B cell (primary cell): ENCODE measurements at regions not wholly inside any gene's neighbourhood (a gene's known extent, or its start where the extent isn't known, plus 50 kb on each side); places are given as distances from the start of the nearest gene placed in this dataset.

Experiments used
- ATAC-seq: fragments of 200-7000 bp; cut with Tn5 transposase; one replicate; pipeline ENCODE4 v1.10.0; 2021; ENCODE audit warnings: low read depth, mild to moderate bottlenecking, moderate number of reproducible peaks, moderate library complexity
- CTCF ChIA-PET: fragments of 350-600 bp; sonication (Branson Sonifier 250); formaldehyde crosslinking; loops from one replicate; lab custom pipeline; 2021; ENCODE audit warnings: antibody characterized with exemption, inconsistent platforms; lab: Charles Lee
- POLR2A ChIA-PET: fragments of 350-600 bp; sonication (Branson Sonifier 250); formaldehyde crosslinking; loops from one replicate; lab custom pipeline; 2021; ENCODE audit warnings: antibody characterized with exemption; lab: Charles Lee
- DNase-seq: peaks from one replicate; pipeline ENCODE4 v3.0.0; 2013
- H2AFZ ChIP-seq: 2 replicates; pipeline ENCODE4 v1.6.1; 2012; ENCODE audit warnings: mild to moderate bottlenecking, low read depth, low read length; ENCODE audit not compliant: insufficient read depth, poor library complexity, severe bottlenecking
- H3K27ac ChIP-seq, 2 donors: 1 replicate in 1 of 2; 2 replicates in 1 of 2; pipeline ENCODE4 v1.5.1; 2012 to 2013; ENCODE audit warnings: low read length in 2 of 2, mild to moderate bottlenecking in 2 of 2, moderate library complexity in 1 of 2
- H3K27me3 ChIP-seq, 4 experiments: fragments of 200-600 bp in 1 of 4; sonication (generic) in 1 of 4; replicated peaks in 1 of 4; 1 replicate in 2 of 4; 2 replicates in 2 of 4; pipeline versions ENCODE4 v1.6.1 to v1.7.0; 2013 to 2016; ENCODE audit warnings: low read length in 3 of 4, mild to moderate bottlenecking in 2 of 4, mixed read lengths in 1 of 4, moderate library complexity in 1 of 4; ENCODE audit not compliant: insufficient read depth in 4 of 4, control insufficient read depth in 3 of 4; ENCODE audit errors: control extremely low read depth in 1 of 4
- H3K36me3 ChIP-seq, 2 experiments: replicated peaks in 1 of 2; 1 replicate in 1 of 2; 2 replicates in 1 of 2; pipeline versions ENCODE4 v1.6.1 to v1.7.1; 2013; ENCODE audit warnings: low read length in 1 of 2; ENCODE audit not compliant: insufficient read depth in 2 of 2, control insufficient read depth in 1 of 2; ENCODE audit errors: control extremely low read depth in 1 of 2, extremely low read depth in 1 of 2
- H3K4me1 ChIP-seq, 2 donors: fragments of 200-600 bp in 1 of 2; sonication (generic) in 1 of 2; 1 replicate in 1 of 2; 2 replicates in 1 of 2; pipeline versions ENCODE4 v1.5.1 to v1.6.1; 2013 to 2017; ENCODE audit warnings: low read length in 2 of 2; ENCODE audit not compliant: control insufficient read depth in 2 of 2, insufficient read depth in 2 of 2
- H3K4me2 ChIP-seq: replicated peaks from 2 replicates; pipeline ENCODE3; 2012; ENCODE audit warnings: mild to moderate bottlenecking, low read depth, low read length; ENCODE audit not compliant: poor library complexity, severe bottlenecking
- H3K4me3 ChIP-seq, 5 experiments: fragments of 200-600 bp in 1 of 5; sonication (generic) in 1 of 5; 1 replicate in 3 of 5; 2 replicates in 2 of 5; pipeline versions ENCODE4 v1.5.1 to v1.7.0; 2011 to 2016; ENCODE audit warnings: low read length in 4 of 5, mild to moderate bottlenecking in 4 of 5, low read depth in 2 of 5, control low read depth in 1 of 5, moderate library complexity in 1 of 5; ENCODE audit not compliant: insufficient read depth in 1 of 5; ENCODE audit errors: control extremely low read depth in 1 of 5, extremely low read depth in 1 of 5
- H3K79me2 ChIP-seq: fragments of 200-600 bp; sonication (generic); one replicate; pipeline ENCODE4 v1.6.0; 2016; ENCODE audit warnings: low read length; ENCODE audit not compliant: control insufficient read depth, insufficient read depth
- H3K9ac ChIP-seq: fragments of 200-600 bp; sonication (generic); 2 replicates; pipeline ENCODE4 v1.6.1; 2017; ENCODE audit warnings: mild to moderate bottlenecking, low read length, moderate library complexity
- H3K9me3 ChIP-seq, 3 donors: one replicate each; pipeline versions ENCODE4 v1.6.1 to v1.7.1; 2013; ENCODE audit warnings: low read length in 2 of 3; ENCODE audit not compliant: control insufficient read depth in 2 of 3, insufficient read depth in 1 of 3; ENCODE audit errors: control extremely low read depth in 1 of 3
- H4K20me1 ChIP-seq: 2 replicates; pipeline ENCODE4 v1.6.0; 2012; ENCODE audit warnings: mild to moderate bottlenecking, low read length; ENCODE audit not compliant: insufficient read depth, control insufficient read depth, poor library complexity, severe bottlenecking
- H3K27ac Mint-ChIP-seq: one replicate; pipeline ENCODE4 v1.8.0; 2021; ENCODE audit warnings: mixed read lengths
- H3K27me3 Mint-ChIP-seq: one replicate; pipeline ENCODE4 v1.8.0; 2021; ENCODE audit warnings: mixed read lengths
- H3K4me1 Mint-ChIP-seq: one replicate; pipeline ENCODE4 v1.8.0; 2021; ENCODE audit warnings: mixed read lengths
- H3K4me3 Mint-ChIP-seq: one replicate; pipeline ENCODE4 v1.8.0; 2021; ENCODE audit warnings: mixed read lengths
- H3K9me3 Mint-ChIP-seq: one replicate; pipeline ENCODE4 v1.8.0; 2022; ENCODE audit warnings: mixed read lengths; ENCODE audit not compliant: insufficient read depth
- EZH2 ChIP-seq: IDR thresholded peaks from 2 replicates; pipeline ENCODE4 v1.6.1; 2012; ENCODE audit warnings: borderline replicate concordance, low read depth, mild to moderate bottlenecking, moderate library complexity, low read length; ENCODE audit not compliant: insufficient read depth, poor library complexity, severe bottlenecking
- WGBS: methylation state at CpG from one replicate; pipeline ENCODE4 v1.1.5; 2013; ENCODE audit warnings: missing lambda C conversion rate; ENCODE audit not compliant: insufficient coverage; 5-methylcytosine and 5-hydroxymethylcytosine counted together
- intact Hi-C: fragments of 100-400 bp; cut with micrococcal nuclease; formaldehyde crosslinking; loops from one replicate; pipeline ENCODE4 v1.10.0; 2022
- TF ChIP-seq, protein P1 (sequence below): fragments of 200-600 bp; IDR thresholded peaks from one replicate; pipeline ENCODE4 v1.8.0; 2022; ENCODE audit warnings: antibody characterized with exemption, mild to moderate bottlenecking

DNA sequence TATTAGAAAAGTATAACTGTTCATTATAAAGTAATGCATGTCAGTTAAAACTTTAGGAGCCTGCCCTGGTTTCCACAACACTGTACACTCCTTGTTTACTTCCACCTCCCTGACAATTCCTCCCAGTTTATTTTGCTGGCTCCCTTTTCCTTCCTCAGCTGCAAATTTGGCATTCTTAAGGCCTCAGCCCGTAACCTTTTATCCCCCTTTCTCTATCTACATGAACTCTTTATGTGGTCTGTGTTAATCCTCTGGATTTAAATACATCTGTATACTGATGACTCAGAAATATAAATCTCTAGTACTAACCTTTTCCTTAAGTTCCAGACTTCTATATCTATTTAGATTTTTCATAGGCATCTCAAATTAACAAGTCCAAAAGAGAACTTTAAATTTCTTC is 143.6 kb downstream of the OTOL1 start:
- ChIA-PET POLR2A (no interaction called here), CTCF (no interaction called here)
- no peaks in the 10 kb centered on the region for H3K36me3 ChIP-seq
- H3K4me3 Mint-ChIP-seq = no peak overlapping the region
- no CpG with 5 or more reads among the region's 1 CpG for WGBS
- no peak overlapping the region for H3K4me3 ChIP-seq
- H2AFZ ChIP-seq = no peak overlapping the region
- no peaks in the 10 kb centered on the region for H3K79me2 ChIP-seq
- no peaks in the 10 kb centered on the region for H4K20me1 ChIP-seq
- H3K4me2 ChIP-seq = no peak overlapping the region
- H3K27ac ChIP-seq = no peak overlapping the region
- no peak overlapping the region for H3K27ac Mint-ChIP-seq
- DNase-seq = no peak
- intact Hi-C loops = no loop called here
- H3K4me1 Mint-ChIP-seq = no peaks in the 10 kb centered on the region
- H3K27me3 Mint-ChIP-seq = no peaks in the 10 kb centered on the region
- ATAC-seq = no peak
- no peaks in the 10 kb centered on the region for H3K27me3 ChIP-seq
- no peaks in the 10 kb centered on the region for H3K4me1 ChIP-seq
- TF ChIP-seq EZH2 = no peak
- TF ChIP-seq, protein P1, sequence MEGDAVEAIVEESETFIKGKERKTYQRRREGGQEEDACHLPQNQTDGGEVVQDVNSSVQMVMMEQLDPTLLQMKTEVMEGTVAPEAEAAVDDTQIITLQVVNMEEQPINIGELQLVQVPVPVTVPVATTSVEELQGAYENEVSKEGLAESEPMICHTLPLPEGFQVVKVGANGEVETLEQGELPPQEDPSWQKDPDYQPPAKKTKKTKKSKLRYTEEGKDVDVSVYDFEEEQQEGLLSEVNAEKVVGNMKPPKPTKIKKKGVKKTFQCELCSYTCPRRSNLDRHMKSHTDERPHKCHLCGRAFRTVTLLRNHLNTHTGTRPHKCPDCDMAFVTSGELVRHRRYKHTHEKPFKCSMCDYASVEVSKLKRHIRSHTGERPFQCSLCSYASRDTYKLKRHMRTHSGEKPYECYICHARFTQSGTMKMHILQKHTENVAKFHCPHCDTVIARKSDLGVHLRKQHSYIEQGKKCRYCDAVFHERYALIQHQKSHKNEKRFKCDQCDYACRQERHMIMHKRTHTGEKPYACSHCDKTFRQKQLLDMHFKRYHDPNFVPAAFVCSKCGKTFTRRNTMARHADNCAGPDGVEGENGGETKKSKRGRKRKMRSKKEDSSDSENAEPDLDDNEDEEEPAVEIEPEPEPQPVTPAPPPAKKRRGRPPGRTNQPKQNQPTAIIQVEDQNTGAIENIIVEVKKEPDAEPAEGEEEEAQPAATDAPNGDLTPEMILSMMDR = no peak
- H3K9me3 Mint-ChIP-seq = no peaks in the 10 kb centered on the region
- H3K9me3 ChIP-seq = no peaks in the 10 kb centered on the region
- no peak overlapping the region for H3K9ac ChIP-seq

GRCh38 chr3:161641287-161641686 is 144.7 kb downstream of the OTOL1 start:
- Histone ChIP-seq H2AFZ (no peak overlapping the region), H3K9me3 (no peaks in the 10 kb centered on the region), H3K79me2 (no peaks in the 10 kb centered on the region), H4K20me1 (no peaks in the 10 kb centered on the region), H3K27me3 (no peaks in the 10 kb centered on the region), H3K4me1 (no peaks in the 10 kb centered on the region), H3K4me3 (no peak overlapping the region), H3K36me3 (no peaks in the 10 kb centered on the region), H3K4me2 (no peak overlapping the region), H3K27ac (no peak overlapping the region), H3K9ac (no peak overlapping the region)
- H3K9me3 Mint-ChIP-seq = no peaks in the 10 kb centered on the region
- no peak overlapping the region for H3K27ac Mint-ChIP-seq
- ChIA-PET CTCF (no interaction called here), POLR2A (no interaction called here)
- WGBS = 100% methylated on average over 1 of the region's 1 CpG
- ATAC-seq = no peak
- intact Hi-C loops = no loop called here
- no peaks in the 10 kb centered on the region for H3K27me3 Mint-ChIP-seq
- DNase-seq = no peak
- no peak overlapping the region for H3K4me3 Mint-ChIP-seq
- no peaks in the 10 kb centered on the region for H3K4me1 Mint-ChIP-seq
- TF ChIP-seq EZH2 = no peak
- TF ChIP-seq, protein P1 = no peak
